ENCODE measurements at regions not wholly inside any gene's neighbourhood (a gene's known extent, or its start where the extent isn't known, plus 50 kb on each side); places are given as distances from the start of the nearest gene placed in this dataset.

GRCh38 chrX:25202827-25203226 lies 187.1 kb upstream of the ARX start:
- Mint-ChIP-seq H3K36me3 (ENCODE audit: low read depth) (no peaks in the 10 kb centered on the region), H3K27ac (no peak overlapping the region), H3K27me3 (ENCODE audit: low read depth) (no peaks in the 10 kb centered on the region), H3K4me1 (ENCODE audit: low read depth) (no peaks in the 10 kb centered on the region), H3K4me3 (no peak overlapping the region), H3K9me3 (no peaks in the 10 kb centered on the region)
- no peak for DNase-seq (ENCODE audit: low spot score)

- Mint-ChIP-seq H3K27ac (no peak overlapping the region), H3K4me1 (ENCODE audit: low read depth) (no peaks in the 10 kb centered on the region), H3K36me3 (ENCODE audit: low read depth) (no peaks in the 10 kb centered on the region), H3K4me3 (no peak overlapping the region), H3K9me3 (no peaks in the 10 kb centered on the region), H3K27me3 (ENCODE audit: low read depth) (no peaks in the 10 kb centered on the region)
- DNase-seq (ENCODE audit: low spot score): no peak
These were observed 183.1 kb upstream of the ARX start for GRCh38 chrX:25198891-25199290.

- no peaks in the 10 kb centered on the region for H3K9me3 Mint-ChIP-seq
- H3K36me3 Mint-ChIP-seq (ENCODE audit: low read depth): no peaks in the 10 kb centered on the region
- H3K4me1 Mint-ChIP-seq (ENCODE audit: low read depth): no peaks in the 10 kb centered on the region
- no peak overlapping the region for H3K27ac Mint-ChIP-seq
- no peak for DNase-seq (ENCODE audit: low spot score)
- no peaks in the 10 kb centered on the region for H3K27me3 Mint-ChIP-seq (ENCODE audit: low read depth)
- no peak overlapping the region for H3K4me3 Mint-ChIP-seq
These were observed 182.5 kb upstream of the ARX start for GRCh38 chrX:25198253-25198652.

GRCh38 chrX:25196221-25196620 lies 180.5 kb upstream of the ARX start:
- no peaks in the 10 kb centered on the region for H3K9me3 Mint-ChIP-seq
- H3K27ac Mint-ChIP-seq: no peak overlapping the region
- no peaks in the 10 kb centered on the region for H3K36me3 Mint-ChIP-seq (ENCODE audit: low read depth)
- no peaks in the 10 kb centered on the region for H3K27me3 Mint-ChIP-seq (ENCODE audit: low read depth)
- H3K4me3 Mint-ChIP-seq: no peak overlapping the region
- no peaks in the 10 kb centered on the region for H3K4me1 Mint-ChIP-seq (ENCODE audit: low read depth)
- no peak for DNase-seq (ENCODE audit: low spot score)

GRCh38 chrX:25191403-25191802 lies 175.6 kb upstream of the ARX start:
- no peak for DNase-seq (ENCODE audit: low spot score)
- Mint-ChIP-seq H3K9me3 (no peaks in the 10 kb centered on the region), H3K4me1 (ENCODE audit: low read depth) (no peaks in the 10 kb centered on the region), H3K27ac (no peak overlapping the region), H3K36me3 (ENCODE audit: low read depth) (no peaks in the 10 kb centered on the region), H3K27me3 (ENCODE audit: low read depth) (no peaks in the 10 kb centered on the region), H3K4me3 (no peak overlapping the region)

GRCh38 chrX:25181775-25182174 lies 166.0 kb upstream of the ARX start:
- Mint-ChIP-seq H3K4me1 (ENCODE audit: low read depth) (no peaks in the 10 kb centered on the region), H3K36me3 (ENCODE audit: low read depth) (no peaks in the 10 kb centered on the region), H3K4me3 (no peak overlapping the region), H3K27me3 (ENCODE audit: low read depth) (no peaks in the 10 kb centered on the region), H3K27ac (no peak overlapping the region), H3K9me3 (no peaks in the 10 kb centered on the region)
- no peak for DNase-seq (ENCODE audit: low spot score)

- Mint-ChIP-seq H3K27me3 (ENCODE audit: low read depth) (no peaks in the 10 kb centered on the region), H3K4me3 (no peak overlapping the region), H3K36me3 (ENCODE audit: low read depth) (no peaks in the 10 kb centered on the region), H3K4me1 (ENCODE audit: low read depth) (no peaks in the 10 kb centered on the region), H3K27ac (no peak overlapping the region), H3K9me3 (no peaks in the 10 kb centered on the region)
- DNase-seq (ENCODE audit: low spot score): no peak
These were observed 164.5 kb upstream of the ARX start for GRCh38 chrX:25180242-25180641.

- Mint-ChIP-seq H3K9me3 (no peaks in the 10 kb centered on the region), H3K4me3 (no peak overlapping the region), H3K27me3 (ENCODE audit: low read depth) (no peaks in the 10 kb centered on the region), H3K27ac (no peak overlapping the region), H3K4me1 (ENCODE audit: low read depth) (no peaks in the 10 kb centered on the region), H3K36me3 (ENCODE audit: low read depth) (no peaks in the 10 kb centered on the region)
- DNase-seq (ENCODE audit: low spot score): no peak
These were observed 162.8 kb upstream of the ARX start for GRCh38 chrX:25178555-25178954.

- no peak for DNase-seq (ENCODE audit: low spot score)
- H3K9me3 Mint-ChIP-seq: no peaks in the 10 kb centered on the region
- no peak overlapping the region for H3K4me3 Mint-ChIP-seq
- no peaks in the 10 kb centered on the region for H3K27me3 Mint-ChIP-seq (ENCODE audit: low read depth)
- no peaks in the 10 kb centered on the region for H3K36me3 Mint-ChIP-seq (ENCODE audit: low read depth)
- H3K4me1 Mint-ChIP-seq (ENCODE audit: low read depth): no peaks in the 10 kb centered on the region
- H3K27ac Mint-ChIP-seq: no peak overlapping the region
These were observed 160.0 kb upstream of the ARX start for GRCh38 chrX:25175743-25176142.

- no peak overlapping the region for H3K27ac Mint-ChIP-seq
- no peaks in the 10 kb centered on the region for H3K9me3 Mint-ChIP-seq
- H3K27me3 Mint-ChIP-seq (ENCODE audit: low read depth): no peaks in the 10 kb centered on the region
- no peak overlapping the region for H3K4me3 Mint-ChIP-seq
- H3K4me1 Mint-ChIP-seq (ENCODE audit: low read depth): no peaks in the 10 kb centered on the region
- DNase-seq (ENCODE audit: low spot score): no peak
- H3K36me3 Mint-ChIP-seq (ENCODE audit: low read depth): no peaks in the 10 kb centered on the region
These were observed 159.4 kb upstream of the ARX start for GRCh38 chrX:25175171-25175570.

- Mint-ChIP-seq H3K36me3 (ENCODE audit: low read depth) (no peaks in the 10 kb centered on the region), H3K27ac (no peak overlapping the region), H3K4me3 (no peak overlapping the region), H3K27me3 (ENCODE audit: low read depth) (no peaks in the 10 kb centered on the region), H3K9me3 (no peaks in the 10 kb centered on the region), H3K4me1 (ENCODE audit: low read depth) (no peaks in the 10 kb centered on the region)
- DNase-seq (ENCODE audit: low spot score): no peak
These were observed 150.8 kb upstream of the ARX start for GRCh38 chrX:25166546-25166945.

- no peaks in the 10 kb centered on the region for H3K36me3 Mint-ChIP-seq (ENCODE audit: low read depth)
- no peak for DNase-seq (ENCODE audit: low spot score)
- no peaks in the 10 kb centered on the region for H3K27me3 Mint-ChIP-seq (ENCODE audit: low read depth)
- H3K4me1 Mint-ChIP-seq (ENCODE audit: low read depth): no peaks in the 10 kb centered on the region
- no peak overlapping the region for H3K4me3 Mint-ChIP-seq
- no peak overlapping the region for H3K27ac Mint-ChIP-seq
- H3K9me3 Mint-ChIP-seq: no peaks in the 10 kb centered on the region
These were observed 150.4 kb upstream of the ARX start for GRCh38 chrX:25166145-25166544.

GRCh38 chrX:25158635-25159034 lies 142.9 kb upstream of the ARX start:
- Mint-ChIP-seq H3K27ac (no peak overlapping the region), H3K36me3 (ENCODE audit: low read depth) (no peaks in the 10 kb centered on the region), H3K4me3 (no peak overlapping the region), H3K27me3 (ENCODE audit: low read depth) (no peaks in the 10 kb centered on the region), H3K4me1 (ENCODE audit: low read depth) (no peaks in the 10 kb centered on the region), H3K9me3 (no peaks in the 10 kb centered on the region)
- no peak for DNase-seq (ENCODE audit: low spot score)

- H3K36me3 Mint-ChIP-seq (ENCODE audit: low read depth): no peaks in the 10 kb centered on the region
- no peak for DNase-seq (ENCODE audit: low spot score)
- H3K27me3 Mint-ChIP-seq (ENCODE audit: low read depth): no peaks in the 10 kb centered on the region
- H3K9me3 Mint-ChIP-seq: no peaks in the 10 kb centered on the region
- no peaks in the 10 kb centered on the region for H3K4me1 Mint-ChIP-seq (ENCODE audit: low read depth)
- H3K4me3 Mint-ChIP-seq: no peak overlapping the region
- H3K27ac Mint-ChIP-seq: no peak overlapping the region
These were observed 141.1 kb upstream of the ARX start for GRCh38 chrX:25156832-25157231.

GRCh38 chrX:25156323-25156722 lies 140.6 kb upstream of the ARX start:
- DNase-seq (ENCODE audit: low spot score): no peak
- no peaks in the 10 kb centered on the region for H3K36me3 Mint-ChIP-seq (ENCODE audit: low read depth)
- no peaks in the 10 kb centered on the region for H3K27me3 Mint-ChIP-seq (ENCODE audit: low read depth)
- H3K4me1 Mint-ChIP-seq (ENCODE audit: low read depth): no peaks in the 10 kb centered on the region
- H3K27ac Mint-ChIP-seq: no peak overlapping the region
- H3K9me3 Mint-ChIP-seq: no peaks in the 10 kb centered on the region
- no peak overlapping the region for H3K4me3 Mint-ChIP-seq

GRCh38 chrX:25154168-25154567 lies 138.4 kb upstream of the ARX start:
- no peak overlapping the region for H3K27ac Mint-ChIP-seq
- H3K9me3 Mint-ChIP-seq: no peaks in the 10 kb centered on the region
- no peak overlapping the region for H3K4me3 Mint-ChIP-seq
- DNase-seq (ENCODE audit: low spot score): no peak
- H3K4me1 Mint-ChIP-seq (ENCODE audit: low read depth): no peaks in the 10 kb centered on the region
- H3K36me3 Mint-ChIP-seq (ENCODE audit: low read depth): no peaks in the 10 kb centered on the region
- H3K27me3 Mint-ChIP-seq (ENCODE audit: low read depth): no peaks in the 10 kb centered on the region

Data from T-helper 2 cell treated with Interferon-gamma antibody and Interleukin-4, amounts not matched to agents 5 μg/mL and 100 μg/mL, for 36 hours (primary cell).